ENCODE measurements at regions not wholly inside any gene's neighbourhood (a gene's known extent, or its start where the extent isn't known, plus 50 kb on each side); places are given as distances from the start of the nearest gene placed in this dataset.

- no peaks in the 10 kb centered on the region for H3K27me3 ChIP-seq (replicated peaks)
- no peak for DNase-seq (ENCODE audit: low read depth in 1 of 2, low spot score in 2 of 2)
- H3K36me3 ChIP-seq, result no peaks in the 10 kb centered on the region
Measured at GRCh38 chr11:134893810-134894685, 482.0 kb upstream of the B3GAT1 start.

DNA sequence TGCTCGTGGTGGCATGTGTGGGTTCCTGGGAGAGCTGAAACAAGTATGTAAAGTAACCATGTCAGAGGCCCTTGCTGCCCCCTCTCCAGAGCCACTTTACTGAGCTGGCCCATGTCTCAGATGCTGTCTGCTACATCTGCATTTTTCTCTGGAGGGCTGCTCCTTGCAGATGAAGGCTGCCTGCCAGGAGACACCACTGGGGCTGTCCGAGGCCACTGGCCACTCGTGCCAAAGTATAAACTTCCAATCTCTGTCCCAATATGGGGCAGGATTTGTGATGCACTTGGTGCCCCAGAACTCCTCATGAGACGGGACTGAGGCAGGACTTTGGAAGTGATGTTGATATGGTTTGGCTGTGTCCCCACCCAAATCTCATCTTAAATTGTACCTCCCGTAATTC, 478.4 kb upstream of the B3GAT1 start:
- no peak for DNase-seq (ENCODE audit: low read depth in 1 of 2, low spot score in 2 of 2)
- H3K4me3 ChIP-seq, result no peak overlapping the region
- no peak overlapping the region for H3K27ac ChIP-seq
- no peaks in the 10 kb centered on the region for H3K4me1 ChIP-seq (replicated peaks)
- H3K9me3 ChIP-seq (replicated peaks), result no peaks in the 10 kb centered on the region
- no peaks in the 10 kb centered on the region for H3K27me3 ChIP-seq (replicated peaks)
- H3K36me3 ChIP-seq, result no peaks in the 10 kb centered on the region

More at GRCh38 chr11:134893810-134894685, 482.0 kb upstream of the B3GAT1 start:
- no peaks in the 10 kb centered on the region for H3K9me3 ChIP-seq (replicated peaks)
- no peaks in the 10 kb centered on the region for H3K4me1 ChIP-seq (replicated peaks)
- no peak overlapping the region for H3K4me3 ChIP-seq
- H3K27ac ChIP-seq, result no peak overlapping the region

- no peak for DNase-seq (ENCODE audit: low read depth in 1 of 2, low spot score in 2 of 2)
- Histone ChIP-seq H3K9me3 (replicated peaks) (no peaks in the 10 kb centered on the region), H3K4me3 (no peak overlapping the region), H3K36me3 (no peaks in the 10 kb centered on the region), H3K4me1 (replicated peaks) (no peaks in the 10 kb centered on the region), H3K27ac (no peak overlapping the region), H3K27me3 (replicated peaks) (no peaks in the 10 kb centered on the region)
Measured at GRCh38 chr11:134889832-134890231, 477.8 kb upstream of the B3GAT1 start.

GRCh38 chr11:134888821-134889220, 476.8 kb upstream of the B3GAT1 start:
- Histone ChIP-seq H3K4me1 (replicated peaks) (no peaks in the 10 kb centered on the region), H3K27me3 (replicated peaks) (no peaks in the 10 kb centered on the region), H3K9me3 (replicated peaks) (no peaks in the 10 kb centered on the region), H3K27ac (no peak overlapping the region), H3K36me3 (no peaks in the 10 kb centered on the region), H3K4me3 (no peak overlapping the region)
- DNase-seq (ENCODE audit: low read depth in 1 of 2, low spot score in 2 of 2), result no peak

DNA sequence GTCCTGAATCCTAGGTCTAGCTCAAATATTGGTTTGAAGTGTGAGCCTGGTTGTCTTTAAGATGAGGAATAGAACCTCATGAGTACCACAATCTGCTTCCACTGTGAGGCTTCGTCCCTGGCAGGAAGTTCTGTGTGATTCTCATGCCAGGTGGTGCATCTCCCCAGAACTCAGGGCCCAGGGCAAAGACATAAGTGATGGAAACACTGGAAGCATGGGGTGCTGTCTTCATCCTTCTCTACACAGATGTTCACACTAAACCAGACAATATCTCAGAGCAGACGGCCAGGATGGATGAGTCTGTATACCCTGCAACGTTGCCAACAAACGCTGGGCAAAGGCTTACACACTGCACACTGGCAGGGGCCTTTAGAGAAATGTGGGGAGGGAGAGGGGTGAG, 475.9 kb upstream of the B3GAT1 start:
- Histone ChIP-seq H3K27me3 (replicated peaks) (no peaks in the 10 kb centered on the region), H3K4me1 (replicated peaks) (no peaks in the 10 kb centered on the region), H3K27ac (no peak overlapping the region), H3K9me3 (replicated peaks) (no peaks in the 10 kb centered on the region), H3K4me3 (no peak overlapping the region), H3K36me3 (no peaks in the 10 kb centered on the region)
- DNase-seq (ENCODE audit: low read depth in 1 of 2, low spot score in 2 of 2), result no peak

DNA sequence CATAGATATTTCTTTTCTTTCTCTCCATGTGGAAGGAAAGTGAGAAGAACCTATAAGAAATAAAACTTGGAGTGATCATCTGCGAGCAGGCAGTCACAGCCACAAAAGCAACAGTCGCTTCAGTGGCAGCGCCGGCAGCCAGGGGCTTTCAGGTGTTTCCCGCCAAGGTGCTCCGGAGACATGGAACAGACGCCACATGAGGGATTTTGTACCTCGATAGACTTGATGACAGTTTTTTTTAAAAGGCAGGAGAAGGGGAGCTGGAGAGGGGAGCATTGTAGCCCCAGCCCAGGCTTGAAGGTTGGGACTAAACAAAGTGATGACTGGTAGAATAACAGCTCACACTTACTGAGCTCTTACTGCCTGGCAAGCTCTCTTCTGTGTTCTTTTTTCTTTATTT, 471.4 kb upstream of the B3GAT1 start:
- no peaks in the 10 kb centered on the region for H3K9me3 ChIP-seq (replicated peaks)
- no peak overlapping the region for H3K4me3 ChIP-seq
- DNase-seq (ENCODE audit: low read depth in 1 of 2, low spot score in 2 of 2), result no peak
- no peaks in the 10 kb centered on the region for H3K36me3 ChIP-seq
- H3K4me1 ChIP-seq (replicated peaks), result no peaks in the 10 kb centered on the region
- H3K27ac ChIP-seq, result no peak overlapping the region
- H3K27me3 ChIP-seq (replicated peaks), result no peaks in the 10 kb centered on the region

DNA sequence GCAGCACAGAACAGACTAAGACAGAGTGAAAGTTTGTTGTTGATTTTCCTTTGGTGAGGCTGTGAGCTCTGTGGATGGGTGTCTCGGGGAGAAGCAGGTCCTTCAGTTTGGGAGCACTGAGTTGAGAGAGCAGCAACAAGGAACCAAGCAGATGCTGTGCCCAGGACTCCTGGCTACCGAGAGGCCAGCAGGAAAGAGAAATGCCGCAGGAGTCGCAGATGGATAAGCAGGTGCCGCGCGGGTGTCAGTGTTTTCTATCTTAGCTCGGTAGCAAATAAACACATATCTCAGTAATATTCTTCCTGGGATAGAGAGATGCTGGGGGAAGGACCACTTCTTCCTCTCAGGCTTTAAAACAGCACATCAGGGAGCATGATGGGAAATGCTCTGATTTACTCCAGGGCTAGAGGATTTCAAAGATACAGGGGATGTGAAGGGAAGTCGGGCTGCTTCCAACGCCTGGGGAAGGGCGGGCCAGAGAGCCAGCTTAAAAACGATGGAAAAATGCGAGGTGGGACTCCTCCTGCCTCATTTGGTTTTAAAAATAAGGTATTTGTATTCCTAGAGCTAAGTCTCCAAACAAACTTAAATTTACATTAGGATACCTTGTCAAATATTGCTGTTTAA, 470.7 kb upstream of the B3GAT1 start:
- H3K4me1 ChIP-seq (replicated peaks), result no peaks in the 10 kb centered on the region
- no peak overlapping the region for H3K27ac ChIP-seq
- H3K27me3 ChIP-seq (replicated peaks), result no peaks in the 10 kb centered on the region
- DNase-seq (ENCODE audit: low read depth in 1 of 2, low spot score in 2 of 2), result no peak
- no peaks in the 10 kb centered on the region for H3K36me3 ChIP-seq
- H3K4me3 ChIP-seq, result no peak overlapping the region
- no peaks in the 10 kb centered on the region for H3K9me3 ChIP-seq (replicated peaks)

DNA sequence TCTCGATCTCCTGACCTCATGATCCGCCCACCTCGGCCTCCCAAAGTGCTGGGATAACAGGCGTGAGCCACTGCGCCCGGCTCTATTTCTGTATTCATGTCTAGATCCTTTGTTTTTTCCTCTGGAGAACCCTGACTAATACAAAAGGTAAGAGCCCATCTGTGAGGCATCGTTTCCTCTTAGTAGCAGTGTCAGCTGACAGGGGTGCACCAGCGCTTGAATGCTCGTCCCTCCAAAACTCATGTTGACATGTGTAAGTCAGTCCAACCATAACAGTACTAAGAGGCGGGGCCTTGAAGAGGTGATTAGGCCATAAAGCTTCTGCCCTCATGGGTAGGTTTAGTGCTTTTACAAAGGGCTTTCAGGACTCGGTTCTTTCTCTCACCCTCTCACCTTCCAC, 470.1 kb upstream of the B3GAT1 start:
- Histone ChIP-seq H3K9me3 (replicated peaks) (no peaks in the 10 kb centered on the region), H3K36me3 (no peaks in the 10 kb centered on the region), H3K4me3 (no peak overlapping the region), H3K4me1 (replicated peaks) (no peaks in the 10 kb centered on the region), H3K27ac (no peak overlapping the region), H3K27me3 (replicated peaks) (no peaks in the 10 kb centered on the region)
- no peak for DNase-seq (ENCODE audit: low read depth in 1 of 2, low spot score in 2 of 2)

DNA sequence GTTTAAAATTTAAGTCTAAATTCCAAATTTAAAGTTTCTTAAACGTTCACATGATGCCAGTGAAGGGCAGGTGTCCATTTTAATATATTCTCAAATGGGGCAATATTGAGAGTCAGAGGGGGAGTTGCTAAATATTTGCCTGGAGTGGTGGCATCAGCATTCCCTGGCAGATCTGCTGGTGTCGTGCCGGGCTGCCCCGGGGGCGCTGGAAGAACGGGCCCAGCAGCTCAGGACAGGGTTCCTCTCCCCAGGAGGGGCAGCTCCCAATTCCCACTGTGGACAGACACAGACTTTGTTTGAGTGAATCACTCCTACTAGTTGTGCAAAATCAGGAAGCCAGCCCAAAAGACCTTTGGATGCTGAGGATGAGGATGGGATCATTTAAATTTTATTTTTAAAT, 468.7 kb upstream of the B3GAT1 start:
- Histone ChIP-seq H3K4me3 (no peak overlapping the region), H3K36me3 (no peaks in the 10 kb centered on the region), H3K27ac (no peak overlapping the region), H3K4me1 (replicated peaks) (no peaks in the 10 kb centered on the region), H3K9me3 (replicated peaks) (no peaks in the 10 kb centered on the region), H3K27me3 (replicated peaks) (no peaks in the 10 kb centered on the region)
- DNase-seq (ENCODE audit: low read depth in 1 of 2, low spot score in 2 of 2), result no peak

GRCh38 chr11:134879931-134880330, 467.9 kb upstream of the B3GAT1 start:
- H3K4me1 ChIP-seq (replicated peaks), result no peaks in the 10 kb centered on the region
- no peak overlapping the region for H3K27ac ChIP-seq
- H3K27me3 ChIP-seq (replicated peaks), result no peaks in the 10 kb centered on the region
- H3K4me3 ChIP-seq, result no peak overlapping the region
- H3K9me3 ChIP-seq (replicated peaks), result no peaks in the 10 kb centered on the region
- no peak for DNase-seq (ENCODE audit: low read depth in 1 of 2, low spot score in 2 of 2)
- no peaks in the 10 kb centered on the region for H3K36me3 ChIP-seq

DNA sequence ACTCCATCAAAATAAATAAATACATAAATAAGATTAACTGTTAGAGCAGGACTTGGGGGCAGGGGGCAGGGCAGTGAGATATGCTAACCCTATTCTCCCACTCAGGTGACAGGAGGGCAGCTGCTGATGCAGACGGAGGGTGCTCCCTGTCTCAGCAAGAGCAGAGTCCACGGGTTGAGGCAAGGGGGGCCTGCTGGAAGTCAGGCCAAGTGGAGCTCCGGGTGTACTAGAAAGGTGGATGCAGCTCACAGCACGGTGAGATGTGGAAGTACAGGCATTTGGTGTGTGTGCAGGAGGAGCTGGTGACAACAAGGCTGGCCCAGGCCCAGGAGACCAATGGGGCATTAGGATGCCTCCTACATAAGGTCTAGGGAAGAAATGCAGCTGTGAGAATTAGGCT, 467.3 kb upstream of the B3GAT1 start:
- H3K4me3 ChIP-seq, result no peak overlapping the region
- no peaks in the 10 kb centered on the region for H3K36me3 ChIP-seq
- H3K4me1 ChIP-seq (replicated peaks), result no peaks in the 10 kb centered on the region
- H3K27ac ChIP-seq, result no peak overlapping the region
- H3K27me3 ChIP-seq (replicated peaks), result no peaks in the 10 kb centered on the region
- no peak for DNase-seq (ENCODE audit: low read depth in 1 of 2, low spot score in 2 of 2)
- no peaks in the 10 kb centered on the region for H3K9me3 ChIP-seq (replicated peaks)

DNA sequence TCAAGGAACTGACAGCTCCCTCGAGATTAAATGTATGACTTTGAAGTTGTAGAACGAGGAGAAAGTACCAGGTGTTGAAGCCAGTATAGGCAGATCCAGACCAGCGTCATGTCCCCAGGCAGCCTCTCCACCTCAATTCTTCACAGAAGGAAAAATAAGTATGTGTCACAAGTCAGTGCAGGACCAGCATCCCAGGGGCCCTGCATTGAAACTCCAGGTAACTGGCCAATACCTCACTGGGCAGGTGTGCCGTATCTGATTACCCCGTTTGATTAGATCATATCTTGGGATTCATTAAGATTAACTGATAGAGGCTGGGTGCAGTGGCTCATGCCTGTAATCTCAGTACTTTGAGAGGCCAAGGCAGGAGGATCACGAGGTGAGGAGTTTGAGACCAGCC, 466.7 kb upstream of the B3GAT1 start:
- no peak overlapping the region for H3K27ac ChIP-seq
- no peak for DNase-seq (ENCODE audit: low read depth in 1 of 2, low spot score in 2 of 2)
- H3K4me3 ChIP-seq, result no peak overlapping the region
- H3K36me3 ChIP-seq, result no peaks in the 10 kb centered on the region
- no peaks in the 10 kb centered on the region for H3K9me3 ChIP-seq (replicated peaks)
- no peaks in the 10 kb centered on the region for H3K4me1 ChIP-seq (replicated peaks)
- H3K27me3 ChIP-seq (replicated peaks), result no peaks in the 10 kb centered on the region

DNA sequence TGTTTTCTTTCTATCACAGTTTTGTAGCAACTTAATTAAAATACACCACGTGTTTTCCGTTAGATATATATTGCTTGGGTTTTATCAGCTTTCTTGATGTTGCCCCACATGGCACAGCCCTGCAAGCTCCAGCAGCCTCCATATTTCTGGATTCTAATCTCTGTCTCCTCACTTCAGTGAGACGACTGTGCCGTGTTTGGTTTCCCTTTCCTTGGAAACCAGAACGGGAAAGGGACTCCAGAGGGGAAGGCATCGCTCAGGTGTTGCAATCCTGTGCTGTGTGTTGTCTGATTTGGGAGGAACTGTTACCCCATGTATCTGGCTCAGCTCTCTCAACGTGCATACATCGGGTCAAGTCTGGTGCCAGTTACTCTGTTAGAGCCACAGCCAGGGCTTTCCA, 464.2 kb upstream of the B3GAT1 start:
- H3K4me1 ChIP-seq (replicated peaks), result no peaks in the 10 kb centered on the region
- no peak overlapping the region for H3K27ac ChIP-seq
- no peaks in the 10 kb centered on the region for H3K36me3 ChIP-seq
- H3K9me3 ChIP-seq (replicated peaks), result no peaks in the 10 kb centered on the region
- no peak overlapping the region for H3K4me3 ChIP-seq
- no peak for DNase-seq (ENCODE audit: low read depth in 1 of 2, low spot score in 2 of 2)
- no peaks in the 10 kb centered on the region for H3K27me3 ChIP-seq (replicated peaks)

DNA sequence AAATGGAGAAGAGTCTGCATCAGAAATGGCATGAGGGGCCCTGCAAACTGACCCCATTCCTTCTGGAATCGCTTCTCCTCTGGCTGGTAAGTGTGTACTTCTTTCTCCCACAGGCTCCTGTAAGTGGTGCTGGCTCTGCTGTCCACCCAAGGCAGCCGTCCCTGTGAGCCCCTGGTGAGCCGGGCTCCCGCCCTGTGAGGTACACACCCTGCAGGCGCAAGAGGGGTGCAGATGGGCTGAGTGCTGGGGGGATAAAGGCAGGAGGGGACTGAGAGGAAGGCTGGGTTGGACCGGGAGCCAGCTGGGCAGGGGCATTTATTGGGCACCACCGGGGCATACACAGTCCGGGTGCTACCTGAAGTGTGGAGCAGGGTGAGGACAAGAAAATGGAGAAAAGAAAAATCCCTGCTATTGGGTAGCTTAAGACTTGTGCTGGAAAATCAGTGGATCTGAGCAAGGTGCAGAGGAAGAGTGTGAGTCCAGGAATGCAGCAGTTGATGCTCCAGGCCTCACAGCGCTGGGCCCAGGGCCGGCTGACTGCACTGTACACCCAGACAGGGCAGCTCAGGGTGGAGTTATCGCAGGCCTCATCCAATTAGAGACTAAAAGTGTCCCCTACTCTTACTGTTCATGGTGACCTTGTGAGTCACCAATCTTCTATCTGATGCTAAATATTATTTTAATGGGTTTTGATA, 455.1 kb upstream of the B3GAT1 start:
- Histone ChIP-seq H3K27ac (no peak overlapping the region), H3K4me3 (no peak overlapping the region), H3K27me3 (replicated peaks) (no peaks in the 10 kb centered on the region), H3K4me1 (replicated peaks) (no peaks in the 10 kb centered on the region), H3K9me3 (replicated peaks) (no peaks in the 10 kb centered on the region), H3K36me3 (no peaks in the 10 kb centered on the region)
- DNase-seq (ENCODE audit: low read depth in 1 of 2, low spot score in 2 of 2), result no peak
